OCI-LY3 (cell line): ENCODE measurements at regions not wholly inside any gene's neighbourhood (a gene's known extent, or its start where the extent isn't known, plus 50 kb on each side); places are given as distances from the start of the nearest gene placed in this dataset.

Source experiments
- EZH2phosphoT487 ChIP-seq: fragments of 200-600 bp; shearing (Covaris generic); IDR thresholded peaks from 2 replicates; pipeline ENCODE4 v1.6.1; 2018; ENCODE audit warnings: antibody characterized with exemption, mixed run types, low read depth
- TF ChIP-seq, protein P1 (sequence below): fragments of 200-600, 300-600 bp; sonication (generic); IDR thresholded peaks from 2 replicates; pipeline ENCODE4 v1.5.1; 2014; ENCODE audit warnings: antibody characterized with exemption, low read length, low read depth

DNA sequence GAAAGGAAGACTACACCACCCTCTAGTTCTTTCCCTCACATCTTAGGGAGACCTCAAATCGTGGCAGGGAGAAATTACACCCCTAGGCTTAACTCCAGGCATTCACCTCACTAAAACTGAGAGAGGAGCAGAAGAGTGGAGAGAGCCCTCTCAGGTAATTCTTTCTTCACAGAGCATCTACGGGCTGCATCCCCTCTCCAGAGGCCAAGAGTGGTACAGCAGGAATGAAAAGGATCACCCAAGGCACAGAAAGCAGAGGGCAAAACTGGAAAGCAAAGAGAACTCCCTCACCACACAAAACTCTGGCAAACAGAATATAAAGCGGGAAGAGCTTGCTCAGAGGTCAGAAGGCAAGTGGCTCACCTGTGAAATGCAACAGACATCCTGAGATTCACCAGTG is 661.2 kb downstream of the TBC1D4 start:
- TF ChIP-seq EZH2phosphoT487: no peak
- TF ChIP-seq, protein P1, sequence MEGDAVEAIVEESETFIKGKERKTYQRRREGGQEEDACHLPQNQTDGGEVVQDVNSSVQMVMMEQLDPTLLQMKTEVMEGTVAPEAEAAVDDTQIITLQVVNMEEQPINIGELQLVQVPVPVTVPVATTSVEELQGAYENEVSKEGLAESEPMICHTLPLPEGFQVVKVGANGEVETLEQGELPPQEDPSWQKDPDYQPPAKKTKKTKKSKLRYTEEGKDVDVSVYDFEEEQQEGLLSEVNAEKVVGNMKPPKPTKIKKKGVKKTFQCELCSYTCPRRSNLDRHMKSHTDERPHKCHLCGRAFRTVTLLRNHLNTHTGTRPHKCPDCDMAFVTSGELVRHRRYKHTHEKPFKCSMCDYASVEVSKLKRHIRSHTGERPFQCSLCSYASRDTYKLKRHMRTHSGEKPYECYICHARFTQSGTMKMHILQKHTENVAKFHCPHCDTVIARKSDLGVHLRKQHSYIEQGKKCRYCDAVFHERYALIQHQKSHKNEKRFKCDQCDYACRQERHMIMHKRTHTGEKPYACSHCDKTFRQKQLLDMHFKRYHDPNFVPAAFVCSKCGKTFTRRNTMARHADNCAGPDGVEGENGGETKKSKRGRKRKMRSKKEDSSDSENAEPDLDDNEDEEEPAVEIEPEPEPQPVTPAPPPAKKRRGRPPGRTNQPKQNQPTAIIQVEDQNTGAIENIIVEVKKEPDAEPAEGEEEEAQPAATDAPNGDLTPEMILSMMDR: no peak
